Liver (tissue), 8 donors: ENCODE measurements at regions not wholly inside any gene's neighbourhood (a gene's known extent, or its start where the extent isn't known, plus 50 kb on each side); places are given as distances from the start of the nearest gene placed in this dataset.

Experiments
- DNase-seq: peaks from one replicate; pipeline ENCODE4 v3.0.0-alpha.2; 2017; ENCODE audit warnings: low spot score
- H3K27ac ChIP-seq, 2 donors: one replicate each; pipeline ENCODE4 v1.7.0; 2013; ENCODE audit warnings: inconsistent platforms in 2 of 2, low read length in 2 of 2, control low read depth in 1 of 2, low read depth in 1 of 2, mild to moderate bottlenecking in 1 of 2
- H3K27me3 ChIP-seq, 4 donors: one replicate each; pipeline versions ENCODE4 v1.6.1 to v1.7.0; 2013; ENCODE audit warnings: low read length in 3 of 4, inconsistent platforms in 1 of 4, mild to moderate bottlenecking in 1 of 4, moderate library complexity in 1 of 4; ENCODE audit not compliant: control insufficient read depth in 4 of 4, insufficient read depth in 4 of 4
- H3K36me3 ChIP-seq, 4 donors: one replicate each; pipeline versions ENCODE4 v1.6.1 to v1.7.0; 2013; ENCODE audit warnings: low read length in 3 of 4, mild to moderate bottlenecking in 3 of 4, low read depth in 1 of 4, moderate library complexity in 1 of 4; ENCODE audit not compliant: control insufficient read depth in 4 of 4, insufficient read depth in 3 of 4
- H3K4me1 ChIP-seq, 4 donors: one replicate each; pipeline versions ENCODE4 v1.6.1 to v1.7.0; 2013; ENCODE audit warnings: low read length in 3 of 4, mild to moderate bottlenecking in 3 of 4, moderate library complexity in 1 of 4; ENCODE audit not compliant: control insufficient read depth in 4 of 4, insufficient read depth in 4 of 4
- H3K4me3 ChIP-seq, 3 donors: one replicate each; pipeline versions ENCODE4 v1.6.1 to v1.7.0; 2013; ENCODE audit warnings: low read length in 3 of 3, control low read depth in 1 of 3, low read depth in 1 of 3, mild to moderate bottlenecking in 1 of 3
- H3K9ac ChIP-seq, 2 donors: one replicate each; pipeline ENCODE4 v1.7.0; 2013; ENCODE audit warnings: low read length in 2 of 2, mild to moderate bottlenecking in 2 of 2, moderate library complexity in 2 of 2, control low read depth in 1 of 2, low read depth in 1 of 2
- H3K9me3 ChIP-seq, 4 donors: one replicate each; pipeline versions ENCODE4 v1.6.1 to v1.7.0; 2013; ENCODE audit warnings: low read length in 3 of 4; ENCODE audit not compliant: control insufficient read depth in 4 of 4
- CTCF ChIP-seq: fragments of 150-350 bp; IDR thresholded peaks from 2 replicates; pipeline ENCODE4 v1.5.1; 2017; ENCODE audit warnings: improper control_type of control experiment, low read depth, low read length; ENCODE audit not compliant: missing input control
- EGR1 ChIP-seq, 2 donors: IDR thresholded peaks; 2 replicates each; pipeline ENCODE4 v1.6.1; 2016 to 2018; ENCODE audit warnings: antibody characterized with exemption in 2 of 2, low read depth in 2 of 2
- FOXA1 ChIP-seq: IDR thresholded peaks from 2 replicates; pipeline ENCODE4 v1.6.1; 2016; ENCODE audit warnings: antibody characterized with exemption
- FOXA2 ChIP-seq: IDR thresholded peaks from 2 replicates; pipeline ENCODE4 v1.6.1; 2016; ENCODE audit warnings: antibody characterized with exemption
- GABPA ChIP-seq, 2 donors: IDR thresholded peaks in 1 of 2; conservative IDR thresholded peaks in 1 of 2; 2 replicates each; pipeline ENCODE4 v1.6.1; 2016; ENCODE audit warnings: antibody characterized with exemption in 2 of 2, mild to moderate bottlenecking in 1 of 2, moderate library complexity in 1 of 2
- HNF4A ChIP-seq, 2 donors: conservative IDR thresholded peaks; 2 replicates each; pipeline ENCODE4 v1.6.1; 2016; ENCODE audit warnings: antibody characterized with exemption in 2 of 2, mild to moderate bottlenecking in 2 of 2
- HNF4G ChIP-seq: IDR thresholded peaks from 2 replicates; pipeline ENCODE4 v1.6.1; 2016; ENCODE audit warnings: antibody characterized with exemption
- JUND ChIP-seq, 2 donors: IDR thresholded peaks; 2 replicates each; pipeline ENCODE4 v1.6.1; 2016; ENCODE audit warnings: antibody characterized with exemption in 2 of 2
- NR2F2 ChIP-seq: IDR thresholded peaks from 2 replicates; pipeline ENCODE4 v1.6.1; 2016; ENCODE audit warnings: antibody characterized with exemption
- RAD21 ChIP-seq, 2 donors: IDR thresholded peaks; 2 replicates each; pipeline ENCODE4 v1.6.1; 2016; ENCODE audit warnings: antibody characterized with exemption in 2 of 2, mild to moderate bottlenecking in 2 of 2
- REST ChIP-seq: IDR thresholded peaks from 2 replicates; pipeline ENCODE4 v1.6.1; 2016; ENCODE audit warnings: antibody characterized with exemption, mild to moderate bottlenecking
- RXRA ChIP-seq, 2 donors: IDR thresholded peaks; 2 replicates each; pipeline ENCODE4 v1.6.1; 2017 to 2018; ENCODE audit warnings: antibody characterized with exemption in 2 of 2, mild to moderate bottlenecking in 1 of 2
- SP1 ChIP-seq: IDR thresholded peaks from 2 replicates; pipeline ENCODE4 v1.6.1; 2018; ENCODE audit warnings: antibody characterized with exemption, mild to moderate bottlenecking
- TAF1 ChIP-seq: conservative IDR thresholded peaks from 2 replicates; pipeline ENCODE4 v1.6.1; 2016; ENCODE audit warnings: antibody characterized with exemption, mild to moderate bottlenecking
- YY1 ChIP-seq: IDR thresholded peaks from 2 replicates; pipeline ENCODE4 v1.6.1; 2016; ENCODE audit warnings: antibody characterized with exemption, mild to moderate bottlenecking
- WGBS: extraction: QIAGEN DNeasy Blood & Tissue Kit; methylation state at CpG from one replicate; pipeline ENCODE4 v1.1.7; 2013; 5-methylcytosine and 5-hydroxymethylcytosine counted together
- TF ChIP-seq, protein P1 (sequence below): IDR thresholded peaks from 2 replicates; pipeline ENCODE4 v1.6.1; 2016; ENCODE audit warnings: antibody characterized with exemption
- TF ChIP-seq, protein P2 (sequence below): IDR thresholded peaks from 2 replicates; pipeline ENCODE4 v1.6.1; 2016; ENCODE audit warnings: antibody characterized with exemption
- TF ChIP-seq, protein P3 (sequence below): IDR thresholded peaks from 2 replicates; pipeline ENCODE4 v1.6.1; 2016; ENCODE audit warnings: antibody characterized with exemption
- donor health status: healthy.
- donor health status: healthy.
- donor health status: healthy.
- donor health status: healthy.
- donor health status: healthy.

DNA sequence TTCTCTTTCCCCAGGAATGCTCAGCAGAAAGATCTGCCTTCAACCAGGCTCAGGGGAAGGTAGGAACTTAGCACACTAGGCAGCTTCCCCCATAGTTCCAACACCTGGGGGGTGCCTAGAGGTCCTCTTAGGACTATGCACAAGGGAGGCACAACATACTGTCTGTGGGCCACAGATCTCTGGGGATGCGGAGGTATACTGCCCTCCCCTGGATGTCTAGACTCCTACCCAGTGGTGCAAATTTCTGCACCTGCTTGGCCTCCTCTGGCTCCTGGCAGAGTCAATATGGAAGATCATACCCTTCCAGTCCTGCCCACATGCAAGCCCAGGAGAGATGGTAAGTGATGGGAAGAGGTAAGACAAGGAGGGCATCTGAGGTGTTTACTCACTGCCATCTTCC lies 247.5 kb upstream of the DAPK1 start:
- WGBS = 87% methylated on average over 1 of the region's 1 CpG
- no peak for DNase-seq
- Histone ChIP-seq H3K36me3 (no peaks in the 10 kb centered on the region), H3K4me1 (peaks cover 0 to 4% (median 0%) of the 10 kb centered on the region in 4 donors), H3K9ac (no peak overlapping the region), H3K4me3 (no peak overlapping the region), H3K27me3 (peaks cover 0 to 3% (median 0%) of the 10 kb centered on the region in 4 donors), H3K27ac (no peak overlapping the region), H3K9me3 (no peaks in the 10 kb centered on the region)
- TF ChIP-seq RAD21 (IDR thresholded peaks at IDR 0.05) (no peak), NR2F2 (no peak), FOXA1 (no peak), FOXA2 (no peak), HNF4G (no peak), HNF4A (conservative IDR thresholded peaks at IDR 0.05) (no peak), GABPA (IDR thresholded peaks at IDR 0.05 in 1 of 2, conservative IDR thresholded peaks at IDR 0.05 in 1 of 2) (no peak), JUND (IDR thresholded peaks at IDR 0.05) (no peak), TAF1 (no peak), CTCF (no peak), RXRA (IDR thresholded peaks at IDR 0.05) (no peak), EGR1 (IDR thresholded peaks at IDR 0.05; ENCODE audit: low read depth in 2 of 2) (no peak), YY1 (no peak), REST (no peak), SP1 (no peak)
- TF ChIP-seq, protein P1, sequence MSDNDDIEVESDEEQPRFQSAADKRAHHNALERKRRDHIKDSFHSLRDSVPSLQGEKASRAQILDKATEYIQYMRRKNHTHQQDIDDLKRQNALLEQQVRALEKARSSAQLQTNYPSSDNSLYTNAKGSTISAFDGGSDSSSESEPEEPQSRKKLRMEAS = no peak
- TF ChIP-seq, protein P2, sequence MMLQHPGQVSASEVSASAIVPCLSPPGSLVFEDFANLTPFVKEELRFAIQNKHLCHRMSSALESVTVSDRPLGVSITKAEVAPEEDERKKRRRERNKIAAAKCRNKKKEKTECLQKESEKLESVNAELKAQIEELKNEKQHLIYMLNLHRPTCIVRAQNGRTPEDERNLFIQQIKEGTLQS = no peak
- TF ChIP-seq, protein P3, sequence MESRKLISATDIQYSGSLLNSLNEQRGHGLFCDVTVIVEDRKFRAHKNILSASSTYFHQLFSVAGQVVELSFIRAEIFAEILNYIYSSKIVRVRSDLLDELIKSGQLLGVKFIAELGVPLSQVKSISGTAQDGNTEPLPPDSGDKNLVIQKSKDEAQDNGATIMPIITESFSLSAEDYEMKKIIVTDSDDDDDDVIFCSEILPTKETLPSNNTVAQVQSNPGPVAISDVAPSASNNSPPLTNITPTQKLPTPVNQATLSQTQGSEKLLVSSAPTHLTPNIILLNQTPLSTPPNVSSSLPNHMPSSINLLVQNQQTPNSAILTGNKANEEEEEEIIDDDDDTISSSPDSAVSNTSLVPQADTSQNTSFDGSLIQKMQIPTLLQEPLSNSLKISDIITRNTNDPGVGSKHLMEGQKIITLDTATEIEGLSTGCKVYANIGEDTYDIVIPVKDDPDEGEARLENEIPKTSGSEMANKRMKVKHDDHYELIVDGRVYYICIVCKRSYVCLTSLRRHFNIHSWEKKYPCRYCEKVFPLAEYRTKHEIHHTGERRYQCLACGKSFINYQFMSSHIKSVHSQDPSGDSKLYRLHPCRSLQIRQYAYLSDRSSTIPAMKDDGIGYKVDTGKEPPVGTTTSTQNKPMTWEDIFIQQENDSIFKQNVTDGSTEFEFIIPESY = no peak
